Choroid plexus epithelial cell (primary cell): ENCODE measurements at regions not wholly inside any gene's neighbourhood (a gene's known extent, or its start where the extent isn't known, plus 50 kb on each side); places are given as distances from the start of the nearest gene placed in this dataset.
"Not testable (repeated sequence)": the region's sequence is repeated elsewhere in the genome, so short reads cannot be mapped to it uniquely, and the experiment has no call there.

Source experiments
- DNase-seq: peaks from one replicate; pipeline ENCODE4 v3.0.0-alpha.2; 2010; ENCODE audit warnings: low read depth
- H3K4me3 ChIP-seq: 2 replicates; pipeline ENCODE4 v1.5.1; 2011; ENCODE audit warnings: low read depth, mild to moderate bottlenecking, control low read depth, low read length, moderate library complexity
- CTCF ChIP-seq: conservative IDR thresholded peaks from 2 replicates; pipeline ENCODE4 v1.5.1; 2011; ENCODE audit warnings: low read depth, mild to moderate bottlenecking, control low read depth, inconsistent platforms, low read length, moderate library complexity

DNA sequence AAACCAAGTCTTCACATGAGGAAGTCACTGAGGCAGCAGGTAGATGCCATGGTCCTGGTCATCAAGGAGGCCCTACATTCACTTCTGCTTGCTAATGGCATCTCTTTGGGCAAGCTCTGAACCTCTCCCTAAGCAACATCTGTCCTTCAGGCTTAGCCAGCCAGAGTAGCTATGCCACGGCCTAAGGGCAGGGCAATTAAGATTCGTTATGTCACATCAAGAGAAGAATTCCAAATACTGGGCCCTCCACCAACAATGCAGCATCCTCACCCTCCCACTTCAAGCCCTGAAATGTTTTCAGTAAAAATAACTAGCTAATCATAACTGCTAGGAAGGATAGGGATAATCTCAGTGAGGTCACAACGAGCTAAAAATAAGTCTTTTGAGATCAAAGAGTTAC is 120.7 kb upstream of the HCCS start:
- TF ChIP-seq CTCF, result no peak
- no peak overlapping the region for H3K4me3 ChIP-seq
- DNase-seq, result no peak

- DNase-seq, result no peak
- no peak overlapping the region for H3K4me3 ChIP-seq
- TF ChIP-seq CTCF, result no peak
These were observed 120.2 kb upstream of the HCCS start for GRCh38 chrX:10990976-10991375.

- DNase-seq, result no peak
- H3K4me3 ChIP-seq, result no peak overlapping the region
- no peak for TF ChIP-seq CTCF
These were observed 119.0 kb upstream of the HCCS start for GRCh38 chrX:10992110-10992509.

DNA sequence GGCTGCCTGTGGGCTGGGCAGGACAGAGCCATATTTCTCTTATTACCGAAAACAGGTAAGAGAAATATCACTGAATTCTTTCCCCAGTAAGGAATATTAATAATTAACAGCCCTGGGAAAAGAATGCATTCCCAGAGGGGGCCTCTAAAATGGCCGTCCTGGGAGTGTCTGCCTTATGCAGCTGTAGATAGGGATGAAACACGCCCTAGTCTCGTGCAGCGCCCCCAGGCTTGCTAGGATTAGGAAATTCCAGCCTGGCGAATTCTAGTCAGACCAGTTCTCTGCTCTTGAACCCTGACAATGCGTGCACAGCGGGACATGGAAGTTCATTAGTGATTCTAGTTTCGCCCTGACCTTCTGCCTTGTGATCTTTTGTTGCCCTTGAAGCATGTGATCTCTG is 104.1 kb upstream of the HCCS start:
- DNase-seq, H3K4me3 ChIP-seq: not testable (repeated sequence)

- TF ChIP-seq CTCF, result no peak
- no peak for DNase-seq
- H3K4me3 ChIP-seq, result no peak overlapping the region
These were observed 100.7 kb upstream of the HCCS start for GRCh38 chrX:11010476-11010875.

DNA sequence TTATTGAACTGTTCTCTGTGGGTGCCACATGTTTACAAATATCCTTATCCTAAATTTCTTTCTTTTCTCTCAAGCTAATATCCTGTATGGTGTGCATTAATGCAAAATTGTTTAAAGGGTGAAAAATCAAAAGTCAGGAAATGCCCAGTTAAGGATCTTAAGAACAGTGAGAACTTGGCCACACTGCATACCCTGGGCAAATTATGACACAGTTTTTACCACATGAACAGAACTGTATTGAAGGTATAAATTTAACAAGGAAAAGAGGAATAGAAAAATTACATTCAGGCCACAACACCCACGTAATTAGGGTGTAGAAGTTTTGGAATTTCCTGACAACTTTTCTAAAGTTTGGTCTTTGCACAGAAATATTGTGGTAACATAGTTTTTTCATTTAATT is 94.4 kb upstream of the HCCS start:
- no peak overlapping the region for H3K4me3 ChIP-seq
- no peak for TF ChIP-seq CTCF
- DNase-seq, result no peak

GRCh38 chrX:11022588-11022987 is 88.5 kb upstream of the HCCS start:
- H3K4me3 ChIP-seq, DNase-seq: not testable (repeated sequence)

DNA sequence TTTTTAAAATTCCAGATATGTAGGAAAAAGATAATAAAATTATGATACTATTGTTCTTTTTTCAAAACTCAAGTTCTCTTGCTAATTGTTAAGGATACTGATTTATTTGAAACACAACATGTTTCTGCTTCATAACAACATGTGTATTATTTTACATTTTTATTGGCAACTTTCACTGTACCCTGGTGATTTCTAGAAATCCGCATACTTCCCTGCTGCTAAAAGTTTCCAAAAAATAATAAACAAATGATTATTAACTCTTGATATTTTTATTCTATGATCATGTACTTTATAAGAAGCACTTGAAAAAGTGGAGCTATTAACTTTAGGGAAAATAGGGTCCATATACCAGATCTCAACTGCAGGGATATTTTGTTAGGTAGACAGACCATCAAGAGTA is 71.2 kb upstream of the HCCS start:
- no peak for TF ChIP-seq CTCF
- no peak overlapping the region for H3K4me3 ChIP-seq

More for the DNA sequence above, 71.2 kb upstream of the HCCS start:
- DNase-seq, result no peak
